Mesothelial cell of epicardium (in vitro differentiated cells): ENCODE measurements at regions not wholly inside any gene's neighbourhood (a gene's known extent, or its start where the extent isn't known, plus 50 kb on each side); places are given as distances from the start of the nearest gene placed in this dataset.

Source experiments
- DNase-seq, 2 experiments: peaks; one replicate each; pipeline ENCODE4 v3.0.0; 2021; ENCODE audit warnings: low spot score in 2 of 2; ENCODE audit not compliant: unreplicated experiment in 2 of 2
- H3K27ac Mint-ChIP-seq: 2 replicates; pipeline ENCODE4 v1.8.0; 2021; ENCODE audit warnings: mixed read lengths
- H3K27me3 Mint-ChIP-seq: 2 replicates; pipeline ENCODE4 v1.8.0; 2021; ENCODE audit warnings: low read depth, mixed read lengths
- H3K36me3 Mint-ChIP-seq: 2 replicates; pipeline ENCODE4 v1.8.0; 2021; ENCODE audit warnings: mixed read lengths
- H3K4me1 Mint-ChIP-seq: 2 replicates; pipeline ENCODE4 v1.8.0; 2021; ENCODE audit warnings: mixed read lengths
- H3K4me3 Mint-ChIP-seq: 2 replicates; pipeline ENCODE4 v1.8.0; 2021; ENCODE audit warnings: mild to moderate bottlenecking, moderate library complexity, mixed read lengths
- H3K9me3 Mint-ChIP-seq: 2 replicates; pipeline ENCODE4 v1.8.0; 2021; ENCODE audit warnings: mixed read lengths
- CTCF ChIP-seq: fragments of 200-600 bp; sonication (generic); IDR thresholded peaks from one replicate; pipeline ENCODE4 v1.5.0; 2021; ENCODE audit warnings: antibody characterized with exemption; ENCODE audit not compliant: unreplicated experiment

GRCh38 chr15:30030345-30030744, 52.4 kb upstream of the GOLGA8J start:
- Mint-ChIP-seq H3K27ac (no peak overlapping the region), H3K36me3 (no peaks in the 10 kb centered on the region), H3K9me3 (peaks cover 16% of the 10 kb centered on the region), H3K27me3 (peaks cover 6% of the 10 kb centered on the region), H3K4me1 (no peaks in the 10 kb centered on the region), H3K4me3 (no peak overlapping the region)
- DNase-seq = no peak
- TF ChIP-seq CTCF = no peak

- peaks cover 31% of the 10 kb centered on the region for H3K27me3 Mint-ChIP-seq
- no peak for DNase-seq
- H3K9me3 Mint-ChIP-seq = peaks cover 9% of the 10 kb centered on the region
- no peaks in the 10 kb centered on the region for H3K4me1 Mint-ChIP-seq
- no peak overlapping the region for H3K4me3 Mint-ChIP-seq
- no peak for TF ChIP-seq CTCF
- no peaks in the 10 kb centered on the region for H3K36me3 Mint-ChIP-seq
- no peak overlapping the region for H3K27ac Mint-ChIP-seq
Measured at GRCh38 chr15:30023798-30024295, 58.9 kb upstream of the GOLGA8J start.

- no peaks in the 10 kb centered on the region for H3K4me1 Mint-ChIP-seq
- DNase-seq = no peak
- peaks cover 2% of the 10 kb centered on the region for H3K36me3 Mint-ChIP-seq
- peaks cover 3% of the 10 kb centered on the region for H3K9me3 Mint-ChIP-seq
- H3K27ac Mint-ChIP-seq = no peak overlapping the region
- no peak overlapping the region for H3K4me3 Mint-ChIP-seq
- peaks cover 32% of the 10 kb centered on the region for H3K27me3 Mint-ChIP-seq
- no peak for TF ChIP-seq CTCF
Measured at GRCh38 chr15:30010746-30011145, 72.0 kb upstream of the GOLGA8J start.

GRCh38 chr15:30008156-30008555, 74.6 kb upstream of the GOLGA8J start:
- no peak for TF ChIP-seq CTCF
- peaks cover 3% of the 10 kb centered on the region for H3K9me3 Mint-ChIP-seq
- no peak for DNase-seq
- no peak overlapping the region for H3K27ac Mint-ChIP-seq
- peaks cover 2% of the 10 kb centered on the region for H3K36me3 Mint-ChIP-seq
- peaks cover 20% of the 10 kb centered on the region for H3K27me3 Mint-ChIP-seq
- H3K4me3 Mint-ChIP-seq = no peak overlapping the region
- H3K4me1 Mint-ChIP-seq = no peaks in the 10 kb centered on the region

GRCh38 chr15:30001602-30002001, 81.2 kb upstream of the GOLGA8J start:
- no peak for DNase-seq
- Mint-ChIP-seq H3K27me3 (peaks cover 12% of the 10 kb centered on the region), H3K36me3 (no peaks in the 10 kb centered on the region), H3K27ac (no peak overlapping the region), H3K4me1 (no peaks in the 10 kb centered on the region), H3K4me3 (no peak overlapping the region), H3K9me3 (no peaks in the 10 kb centered on the region)
- no peak for TF ChIP-seq CTCF

GRCh38 chr15:29998033-29998432, 84.7 kb upstream of the GOLGA8J start:
- Mint-ChIP-seq H3K27me3 (no peaks in the 10 kb centered on the region), H3K4me1 (no peaks in the 10 kb centered on the region)

More at GRCh38 chr15:29998033-29998432, 84.7 kb upstream of the GOLGA8J start:
- no peaks in the 10 kb centered on the region for H3K9me3 Mint-ChIP-seq
- no peak for TF ChIP-seq CTCF
- no peak for DNase-seq
- H3K27ac Mint-ChIP-seq = no peak overlapping the region
- no peak overlapping the region for H3K4me3 Mint-ChIP-seq
- H3K36me3 Mint-ChIP-seq = no peaks in the 10 kb centered on the region
